Keratinocyte (primary cell): ENCODE measurements at regions not wholly inside any gene's neighbourhood (a gene's known extent, or its start where the extent isn't known, plus 50 kb on each side); places are given as distances from the start of the nearest gene placed in this dataset.

Experiments
- DNase-seq: peaks from one replicate; pipeline ENCODE4 v3.0.0-alpha.2; 2011; ENCODE audit warnings: low read depth, missing footprints, low spot score
- FAIRE-seq: peaks from 2 replicates; lab custom pipeline; 2011; peaks lifted over from hg19 to GRCh38; lab: Jason Lieb, UNC
- H2AFZ ChIP-seq: 2 replicates; pipeline ENCODE4 v1.6.0; 2012; ENCODE audit warnings: low read length, control low read depth, inconsistent platforms; ENCODE audit not compliant: control insufficient read depth
- H3K27ac ChIP-seq: 2 replicates; pipeline ENCODE4 v1.5.1; 2011; ENCODE audit warnings: low read length; ENCODE audit not compliant: control insufficient read depth, insufficient read depth
- H3K27me3 ChIP-seq: 3 replicates; pipeline ENCODE4 v1.6.0; 2011; ENCODE audit warnings: low read length; ENCODE audit not compliant: control insufficient read depth, insufficient read depth; ENCODE audit errors: extremely low read depth
- H3K36me3 ChIP-seq, 2 experiments: 2 replicates in 1 of 2; 3 replicates in 1 of 2; pipeline ENCODE4 v1.5.1; 2011; ENCODE audit warnings: low read length in 2 of 2, mild to moderate bottlenecking in 1 of 2; ENCODE audit not compliant: control insufficient read depth in 2 of 2, insufficient read depth in 2 of 2; ENCODE audit errors: extremely low read depth in 1 of 2
- H3K4me1 ChIP-seq: 3 replicates; pipeline ENCODE4 v1.5.1; 2011; ENCODE audit warnings: low read length; ENCODE audit not compliant: control insufficient read depth, insufficient read depth; ENCODE audit errors: extremely low read depth
- H3K4me2 ChIP-seq: 3 replicates; pipeline ENCODE4 v1.6.0; 2011; ENCODE audit warnings: low read depth, low read length; ENCODE audit not compliant: control insufficient read depth, insufficient read depth; ENCODE audit errors: extremely low read depth
- H3K4me3 ChIP-seq, 3 experiments: fragments of 200-600 bp in 1 of 3; sonication (generic) in 1 of 3; 2 replicates in 2 of 3; 3 replicates in 1 of 3; pipeline ENCODE4 v1.5.1; 2011 to 2016; ENCODE audit warnings: low read length in 3 of 3, mild to moderate bottlenecking in 3 of 3, control low read depth in 2 of 3, inconsistent platforms in 1 of 3, low read depth in 1 of 3, mixed read lengths in 1 of 3, mixed run types in 1 of 3, moderate library complexity in 1 of 3; ENCODE audit not compliant: control insufficient read depth in 2 of 3, insufficient read depth in 2 of 3; ENCODE audit errors: extremely low read depth in 1 of 3
- H3K79me2 ChIP-seq: 2 replicates; pipeline ENCODE4 v1.6.0; 2012; ENCODE audit warnings: low read length; ENCODE audit not compliant: control insufficient read depth, insufficient read depth
- H3K9ac ChIP-seq: 3 replicates; pipeline ENCODE4 v1.6.0; 2011; ENCODE audit warnings: low read length; ENCODE audit not compliant: control insufficient read depth, insufficient read depth; ENCODE audit errors: extremely low read depth
- H3K9me1 ChIP-seq: 3 replicates; pipeline ENCODE4 v1.6.0; 2011; ENCODE audit warnings: low read length; ENCODE audit not compliant: control insufficient read depth, insufficient read depth; ENCODE audit errors: extremely low read depth
- H3K9me3 ChIP-seq: 2 replicates; pipeline ENCODE4 v1.5.1; 2012; ENCODE audit warnings: low read depth, low read length; ENCODE audit not compliant: control insufficient read depth
- H4K20me1 ChIP-seq: 3 replicates; pipeline ENCODE4 v1.6.0; 2011; ENCODE audit warnings: low read length; ENCODE audit not compliant: control insufficient read depth, insufficient read depth; ENCODE audit errors: extremely low read depth
- EZH2 ChIP-seq: IDR thresholded peaks from one replicate; pipeline ENCODE4 v1.6.1; 2012; ENCODE audit warnings: inconsistent platforms, mild to moderate bottlenecking, low read length, moderate library complexity
- dilution Hi-C: fragments of 300-500 bp; cut with MboI; formaldehyde crosslinking; loops from one replicate; pipeline ENCODE4 v1.7.0; 2020; ENCODE audit warnings: low sequenced_read_pairs; ENCODE audit not compliant: extremely low pct_ligation_motif_present
- TF ChIP-seq, protein P1 (sequence below), 3 experiments: IDR thresholded peaks in 1 of 3; conservative IDR thresholded peaks in 1 of 3; optimal IDR thresholded peaks in 1 of 3; 2 replicates in 2 of 3; 3 replicates in 1 of 3; pipeline versions ENCODE3 to v1.5.1; 2011; ENCODE audit warnings: low read length in 3 of 3, mild to moderate bottlenecking in 3 of 3, moderate library complexity in 2 of 3, control low read depth in 1 of 3, inconsistent platforms in 1 of 3; ENCODE audit not compliant: insufficient read depth in 2 of 3; ENCODE audit errors: extremely low read depth in 1 of 3

DNA sequence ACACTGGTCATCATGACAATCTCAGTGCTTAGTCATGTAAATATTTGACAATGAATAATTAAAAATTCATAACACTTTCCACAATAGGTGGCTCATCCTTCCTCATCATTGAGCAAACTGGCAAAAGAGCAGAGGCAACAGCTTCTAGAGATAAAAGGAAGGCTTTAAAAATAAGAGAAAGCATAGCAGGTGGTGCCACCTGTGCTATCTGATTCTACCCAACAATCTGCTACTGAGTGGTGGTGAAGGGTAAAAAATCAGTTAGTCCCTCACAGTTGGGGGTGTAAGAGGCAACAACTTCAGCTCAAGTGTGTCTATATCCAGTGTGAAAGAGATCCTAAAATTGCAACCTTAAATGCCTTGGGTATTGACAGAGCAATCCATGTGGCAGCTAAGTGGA, 280.1 kb upstream of the PPARGC1A start:
- Histone ChIP-seq H2AFZ (no peak overlapping the region), H3K27ac (no peak overlapping the region), H4K20me1 (no peaks in the 10 kb centered on the region), H3K4me2 (no peak overlapping the region), H3K9me3 (no peaks in the 10 kb centered on the region), H3K36me3 (no peaks in the 10 kb centered on the region), H3K79me2 (no peaks in the 10 kb centered on the region), H3K4me3 (no peak overlapping the region), H3K27me3 (no peaks in the 10 kb centered on the region), H3K4me1 (no peaks in the 10 kb centered on the region), H3K9me1 (no peaks in the 10 kb centered on the region), H3K9ac (no peak overlapping the region)
- FAIRE-seq (no peak), DNase-seq (no peak)
- TF ChIP-seq EZH2 = no peak
- TF ChIP-seq, protein P1, sequence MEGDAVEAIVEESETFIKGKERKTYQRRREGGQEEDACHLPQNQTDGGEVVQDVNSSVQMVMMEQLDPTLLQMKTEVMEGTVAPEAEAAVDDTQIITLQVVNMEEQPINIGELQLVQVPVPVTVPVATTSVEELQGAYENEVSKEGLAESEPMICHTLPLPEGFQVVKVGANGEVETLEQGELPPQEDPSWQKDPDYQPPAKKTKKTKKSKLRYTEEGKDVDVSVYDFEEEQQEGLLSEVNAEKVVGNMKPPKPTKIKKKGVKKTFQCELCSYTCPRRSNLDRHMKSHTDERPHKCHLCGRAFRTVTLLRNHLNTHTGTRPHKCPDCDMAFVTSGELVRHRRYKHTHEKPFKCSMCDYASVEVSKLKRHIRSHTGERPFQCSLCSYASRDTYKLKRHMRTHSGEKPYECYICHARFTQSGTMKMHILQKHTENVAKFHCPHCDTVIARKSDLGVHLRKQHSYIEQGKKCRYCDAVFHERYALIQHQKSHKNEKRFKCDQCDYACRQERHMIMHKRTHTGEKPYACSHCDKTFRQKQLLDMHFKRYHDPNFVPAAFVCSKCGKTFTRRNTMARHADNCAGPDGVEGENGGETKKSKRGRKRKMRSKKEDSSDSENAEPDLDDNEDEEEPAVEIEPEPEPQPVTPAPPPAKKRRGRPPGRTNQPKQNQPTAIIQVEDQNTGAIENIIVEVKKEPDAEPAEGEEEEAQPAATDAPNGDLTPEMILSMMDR (optimal IDR thresholded peaks at IDR 0.05 in 1 of 3, IDR thresholded peaks at IDR 0.05 in 1 of 3, conservative IDR thresholded peaks at IDR 0.05 in 1 of 3; ENCODE audit: extremely low read depth in 1 of 3, insufficient read depth in 2 of 3, low read length in 3 of 3) = no peak
- dilution Hi-C loops = no loop called here

DNA sequence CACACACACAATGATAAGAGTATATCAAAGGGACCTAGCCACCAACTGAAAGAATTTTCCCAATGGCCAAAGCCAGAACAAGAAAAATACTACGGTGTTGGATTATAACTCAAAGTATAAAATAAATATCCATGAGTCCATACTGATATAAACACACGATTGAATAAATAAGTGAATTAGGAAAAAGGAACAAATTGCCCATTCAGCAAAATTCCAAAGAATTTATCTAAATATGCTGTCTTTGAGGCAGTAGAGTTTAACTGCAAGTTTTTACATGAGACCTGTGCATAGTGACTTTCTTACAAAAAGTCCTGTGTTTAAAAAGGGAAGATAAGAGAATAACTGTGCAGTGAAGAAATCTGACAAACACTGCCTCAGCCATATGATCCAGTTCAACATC, 278.8 kb upstream of the PPARGC1A start:
- no peaks in the 10 kb centered on the region for H3K9me1 ChIP-seq
- dilution Hi-C loops = no loop called here
- no peaks in the 10 kb centered on the region for H3K27me3 ChIP-seq
- no peak overlapping the region for H3K4me3 ChIP-seq
- no peak for FAIRE-seq
- H3K9me3 ChIP-seq = no peaks in the 10 kb centered on the region
- no peak overlapping the region for H3K27ac ChIP-seq
- no peaks in the 10 kb centered on the region for H3K36me3 ChIP-seq
- no peak for DNase-seq
- H3K79me2 ChIP-seq = no peaks in the 10 kb centered on the region
- no peak overlapping the region for H3K9ac ChIP-seq
- no peak overlapping the region for H3K4me2 ChIP-seq
- TF ChIP-seq, protein P1 (optimal IDR thresholded peaks at IDR 0.05 in 1 of 3, IDR thresholded peaks at IDR 0.05 in 1 of 3, conservative IDR thresholded peaks at IDR 0.05 in 1 of 3; ENCODE audit: extremely low read depth in 1 of 3, insufficient read depth in 2 of 3, low read length in 3 of 3) = no peak
- TF ChIP-seq EZH2 = no peak
- no peaks in the 10 kb centered on the region for H3K4me1 ChIP-seq
- H2AFZ ChIP-seq = no peak overlapping the region
- no peaks in the 10 kb centered on the region for H4K20me1 ChIP-seq
